Activated CD8-positive, alpha-beta T cell treated with anti-CD3 and anti-CD28 coated beads for 36 hours (primary cell): ENCODE measurements at regions not wholly inside any gene's neighbourhood (a gene's known extent, or its start where the extent isn't known, plus 50 kb on each side); places are given as distances from the start of the nearest gene placed in this dataset.

Experiments
- ATAC-seq: fragments of 200-7000 bp; cut with Tn5 transposase; one replicate; pipeline ENCODE4 v1.10.0; 2021; ENCODE audit warnings: mild to moderate bottlenecking, moderate library complexity
- CTCF ChIA-PET: fragments of 350-600 bp; sonication (Branson Sonifier 250); formaldehyde crosslinking; loops from one replicate; lab custom pipeline; 2021; ENCODE audit warnings: antibody characterized with exemption; lab: Charles Lee
- POLR2A ChIA-PET: fragments of 350-600 bp; sonication (Branson Sonifier 250); formaldehyde crosslinking; loops from one replicate; lab custom pipeline; 2021; ENCODE audit warnings: antibody characterized with exemption; lab: Charles Lee
- DNase-seq: peaks from one replicate; pipeline ENCODE4 v3.0.0-alpha.2; 2020
- H3K27ac Mint-ChIP-seq: one replicate; pipeline ENCODE4 v1.8.0; 2021; ENCODE audit warnings: mild to moderate bottlenecking, mixed read lengths
- H3K27me3 Mint-ChIP-seq: one replicate; pipeline ENCODE4 v1.8.0; 2021; ENCODE audit warnings: mixed read lengths
- H3K36me3 Mint-ChIP-seq: one replicate; pipeline ENCODE4 v1.8.0; 2021; ENCODE audit warnings: low read depth, mixed read lengths
- H3K4me1 Mint-ChIP-seq: one replicate; pipeline ENCODE4 v1.8.0; 2021; ENCODE audit warnings: low read depth, mixed read lengths
- H3K4me3 Mint-ChIP-seq: one replicate; pipeline ENCODE4 v1.8.0; 2021; ENCODE audit warnings: mild to moderate bottlenecking, moderate library complexity, mixed read lengths
- H3K9me3 Mint-ChIP-seq: one replicate; pipeline ENCODE4 v1.8.0; 2021; ENCODE audit warnings: mixed read lengths
- CTCF ChIP-seq: fragments of 200-600 bp; IDR thresholded peaks from one replicate; pipeline ENCODE4 v1.8.0; 2022; ENCODE audit warnings: antibody characterized with exemption, mild to moderate bottlenecking
- intact Hi-C: fragments of 100-400 bp; cut with micrococcal nuclease; formaldehyde crosslinking; loops from one replicate; pipeline ENCODE4 v1.10.0; 2022

- Mint-ChIP-seq H3K27ac (no peak overlapping the region), H3K36me3 (no peaks in the 10 kb centered on the region), H3K4me3 (no peak overlapping the region), H3K4me1 (no peaks in the 10 kb centered on the region), H3K27me3 (no peaks in the 10 kb centered on the region), H3K9me3 (no peaks in the 10 kb centered on the region)
- CTCF ChIA-PET: interaction anchor here (1.1 kb wide), 1 partner anchor 17 kb away, joined by 3 read pairs; no protein-coding TSS in a partner anchor
- intact Hi-C loops: no loop called here
- ATAC-seq (no peak), DNase-seq (no peak)
- POLR2A ChIA-PET: no interaction called here
- TF ChIP-seq CTCF: no peak
These were observed 198.7 kb downstream of the ANAPC1 start for GRCh38 chr2:111685342-111685741.

- TF ChIP-seq CTCF: no peak
These were observed 197.0 kb downstream of the ANAPC1 start for GRCh38 chr2:111686994-111687393.

GRCh38 chr2:111687911-111688310 lies 196.1 kb downstream of the ANAPC1 start:
- ATAC-seq: no peak
- intact Hi-C loops: no loop called here
- H3K9me3 Mint-ChIP-seq: no peaks in the 10 kb centered on the region
- CTCF ChIA-PET: interaction anchor here (1.1 kb wide), 1 partner anchor 13 kb away, joined by 3 read pairs; no protein-coding TSS in a partner anchor
- DNase-seq: no peak
- no peak for TF ChIP-seq CTCF
- no peaks in the 10 kb centered on the region for H3K4me1 Mint-ChIP-seq
- no peaks in the 10 kb centered on the region for H3K36me3 Mint-ChIP-seq
- POLR2A ChIA-PET: no interaction called here
- H3K4me3 Mint-ChIP-seq: no peak overlapping the region
- no peak overlapping the region for H3K27ac Mint-ChIP-seq
- H3K27me3 Mint-ChIP-seq: peaks cover 2% of the 10 kb centered on the region

More at GRCh38 chr2:111686994-111687393, 197.0 kb downstream of the ANAPC1 start:
- Mint-ChIP-seq H3K4me3 (no peak overlapping the region), H3K36me3 (no peaks in the 10 kb centered on the region), H3K27ac (no peak overlapping the region), H3K9me3 (no peaks in the 10 kb centered on the region), H3K27me3 (peaks cover 2% of the 10 kb centered on the region), H3K4me1 (no peaks in the 10 kb centered on the region)
- ChIA-PET POLR2A (no interaction called here), CTCF (interaction anchor here (1.1 kb wide), 1 partner anchor 14 kb away, joined by 3 read pairs; no protein-coding TSS in a partner anchor)
- DNase-seq: no peak
- no peak for ATAC-seq
- intact Hi-C loops: no loop called here

- TF ChIP-seq CTCF: no peak
- no peak for ATAC-seq
- intact Hi-C loops: no loop called here
- no peaks in the 10 kb centered on the region for H3K9me3 Mint-ChIP-seq
- H3K36me3 Mint-ChIP-seq: no peaks in the 10 kb centered on the region
- CTCF ChIA-PET: interaction anchor here (1.5 kb wide), 1 partner anchor 10 kb away, joined by 4 read pairs; no protein-coding TSS in a partner anchor
- POLR2A ChIA-PET: no interaction called here
- H3K4me1 Mint-ChIP-seq: no peaks in the 10 kb centered on the region
- no peak for DNase-seq
- H3K27ac Mint-ChIP-seq: no peak overlapping the region
- H3K4me3 Mint-ChIP-seq: no peak overlapping the region
- H3K27me3 Mint-ChIP-seq: peaks cover 2% of the 10 kb centered on the region
These were observed 195.5 kb downstream of the ANAPC1 start for GRCh38 chr2:111688482-111688881.

GRCh38 chr2:111689174-111689573 lies 194.8 kb downstream of the ANAPC1 start:
- Mint-ChIP-seq H3K4me3 (no peak overlapping the region), H3K36me3 (no peaks in the 10 kb centered on the region), H3K27me3 (peaks cover 4% of the 10 kb centered on the region), H3K27ac (no peak overlapping the region), H3K4me1 (no peaks in the 10 kb centered on the region), H3K9me3 (no peaks in the 10 kb centered on the region)
- ATAC-seq: no peak
- intact Hi-C loops: no loop called here
- no peak for TF ChIP-seq CTCF
- CTCF ChIA-PET: interaction anchor here (1.5 kb wide), 1 partner anchor 9 kb away, joined by 4 read pairs; no protein-coding TSS in a partner anchor
- DNase-seq: no peak
- POLR2A ChIA-PET: no interaction called here
